Neural progenitor cell (in vitro differentiated cells): ENCODE measurements at regions not wholly inside any gene's neighbourhood (a gene's known extent, or its start where the extent isn't known, plus 50 kb on each side); places are given as distances from the start of the nearest gene placed in this dataset.
"Not testable (repeated sequence)": the region's sequence is repeated elsewhere in the genome, so short reads cannot be mapped to it uniquely, and the experiment has no call there.

Experiments used
- DNase-seq: peaks from one replicate; pipeline ENCODE4 v3.0.0-alpha.2; 2016; ENCODE audit warnings: low spot score
- H2AFZ ChIP-seq: fragments of 200-600 bp; sonication (generic); replicated peaks from 2 replicates; pipeline ENCODE4 v1.6.1; 2016; ENCODE audit warnings: antibody characterized with exemption
- H3F3A ChIP-seq: fragments of 200-600 bp; sonication (generic); 2 replicates; pipeline ENCODE4 v1.6.1; 2016; ENCODE audit warnings: antibody characterized with exemption, low read depth
- H3K27ac ChIP-seq: fragments of 200-600 bp; sonication (generic); 2 replicates; pipeline ENCODE4 v1.5.1; 2016; ENCODE audit warnings: mild to moderate bottlenecking
- H3K27me3 ChIP-seq: fragments of 200-600 bp; sonication (generic); 2 replicates; pipeline ENCODE4 v1.6.1; 2016; ENCODE audit warnings: mild to moderate bottlenecking, moderate library complexity
- H3K36me3 ChIP-seq: fragments of 200-600 bp; sonication (generic); 2 replicates; pipeline ENCODE4 v1.5.1; 2016
- H3K4me1 ChIP-seq: fragments of 200-600 bp; sonication (generic); 2 replicates; pipeline ENCODE4 v1.6.1; 2016; ENCODE audit warnings: mixed run types
- H3K4me2 ChIP-seq: fragments of 200-600 bp; sonication (generic); 2 replicates; pipeline ENCODE4 v1.6.1; 2016
- H3K4me3 ChIP-seq: fragments of 200-600 bp; sonication (generic); 2 replicates; pipeline ENCODE4 v1.5.1; 2016
- H3K79me2 ChIP-seq: fragments of 200-600 bp; sonication (generic); 2 replicates; pipeline ENCODE4 v1.6.1; 2016; ENCODE audit warnings: low read depth
- H3K9ac ChIP-seq: fragments of 200-600 bp; sonication (generic); 2 replicates; pipeline ENCODE4 v1.6.1; 2016
- H3K9me3 ChIP-seq: fragments of 200-600 bp; sonication (generic); 2 replicates; pipeline ENCODE4 v1.5.1; 2016; ENCODE audit warnings: low read depth
- H4K20me1 ChIP-seq: fragments of 200-600 bp; sonication (generic); 2 replicates; pipeline ENCODE4 v1.6.1; 2016; ENCODE audit warnings: low read depth
- H3K27ac Mint-ChIP-seq: 3 replicates; pipeline ENCODE4 v1.8.0; 2021; ENCODE audit warnings: mixed read lengths
- H3K27me3 Mint-ChIP-seq: 2 replicates; pipeline ENCODE4 v1.8.0; 2022; ENCODE audit warnings: low read depth, mild to moderate bottlenecking, inconsistent platforms, moderate library complexity, mixed read lengths; ENCODE audit not compliant: insufficient read depth
- H3K36me3 Mint-ChIP-seq: 3 replicates; pipeline ENCODE4 v1.8.0; 2021; ENCODE audit warnings: mixed read lengths
- H3K4me1 Mint-ChIP-seq: 3 replicates; pipeline ENCODE4 v1.8.0; 2021; ENCODE audit warnings: mixed read lengths
- H3K4me3 Mint-ChIP-seq: 3 replicates; pipeline ENCODE4 v1.8.0; 2021; ENCODE audit warnings: mild to moderate bottlenecking, moderate library complexity, mixed read lengths
- H3K9me3 Mint-ChIP-seq: 3 replicates; pipeline ENCODE4 v1.8.0; 2020; ENCODE audit warnings: mixed read lengths

GRCh38 chr9:61330342-61331092 lies 140.7 kb downstream of the SPATA31A7 start:
- H3K27ac Mint-ChIP-seq, DNase-seq, H3K9ac ChIP-seq, H4K20me1 ChIP-seq, H3F3A ChIP-seq, H3K27ac ChIP-seq, H3K36me3 ChIP-seq, H2AFZ ChIP-seq, H3K36me3 Mint-ChIP-seq, H3K27me3 Mint-ChIP-seq, H3K9me3 ChIP-seq, H3K79me2 ChIP-seq, H3K9me3 Mint-ChIP-seq, H3K4me1 Mint-ChIP-seq, H3K4me1 ChIP-seq, H3K27me3 ChIP-seq: not testable (repeated sequence)
- Histone ChIP-seq H3K4me3 (peak overlapping the region; percentile 34), H3K4me2 (peak overlapping the region; percentile 31)
- peak overlapping the region; percentile 80 for H3K4me3 Mint-ChIP-seq

GRCh38 chr9:61356936-61357335 lies 167.1 kb downstream of the SPATA31A7 start:
- H3F3A ChIP-seq, H3K4me1 Mint-ChIP-seq, H3K9me3 Mint-ChIP-seq, H3K9ac ChIP-seq, H3K27ac ChIP-seq, H3K27me3 Mint-ChIP-seq, H2AFZ ChIP-seq, H3K4me1 ChIP-seq, H3K4me3 ChIP-seq, H3K36me3 Mint-ChIP-seq, H3K4me2 ChIP-seq, H3K79me2 ChIP-seq, H3K27me3 ChIP-seq, H3K27ac Mint-ChIP-seq, H3K4me3 Mint-ChIP-seq, H4K20me1 ChIP-seq, DNase-seq, H3K36me3 ChIP-seq, H3K9me3 ChIP-seq: not testable (repeated sequence)

GRCh38 chr9:61374390-61374789 lies 184.6 kb downstream of the SPATA31A7 start:
- H3K9me3 Mint-ChIP-seq, H3K36me3 ChIP-seq, H3F3A ChIP-seq, H3K27me3 ChIP-seq, H3K4me3 ChIP-seq, H3K4me2 ChIP-seq, H3K4me1 Mint-ChIP-seq, H3K9ac ChIP-seq, H3K27me3 Mint-ChIP-seq, H3K4me3 Mint-ChIP-seq, H3K27ac Mint-ChIP-seq, DNase-seq, H2AFZ ChIP-seq, H3K36me3 Mint-ChIP-seq, H4K20me1 ChIP-seq, H3K9me3 ChIP-seq, H3K4me1 ChIP-seq, H3K27ac ChIP-seq, H3K79me2 ChIP-seq: not testable (repeated sequence)

GRCh38 chr9:61376159-61376558 lies 186.3 kb downstream of the SPATA31A7 start:
- not testable (repeated sequence) for H3K4me1 ChIP-seq, H3K36me3 ChIP-seq, H3K9ac ChIP-seq, H3K27me3 Mint-ChIP-seq, H3F3A ChIP-seq, H3K4me2 ChIP-seq, H3K4me1 Mint-ChIP-seq, H3K79me2 ChIP-seq, H2AFZ ChIP-seq, H3K9me3 ChIP-seq, H3K36me3 Mint-ChIP-seq, H3K9me3 Mint-ChIP-seq, H3K4me3 Mint-ChIP-seq, H3K4me3 ChIP-seq, H3K27ac ChIP-seq, H3K27me3 ChIP-seq, H4K20me1 ChIP-seq, DNase-seq, H3K27ac Mint-ChIP-seq

- H3K4me1 ChIP-seq, H3K9me3 ChIP-seq, H3F3A ChIP-seq, H3K27ac ChIP-seq, H3K4me3 ChIP-seq, H3K79me2 ChIP-seq, H3K4me2 ChIP-seq, H3K27me3 Mint-ChIP-seq, H3K36me3 Mint-ChIP-seq, H2AFZ ChIP-seq, H3K9me3 Mint-ChIP-seq, DNase-seq, H3K27me3 ChIP-seq, H4K20me1 ChIP-seq, H3K27ac Mint-ChIP-seq, H3K9ac ChIP-seq, H3K4me1 Mint-ChIP-seq, H3K36me3 ChIP-seq, H3K4me3 Mint-ChIP-seq: not testable (repeated sequence)
Observed at GRCh38 chr9:61386035-61386815, 196.4 kb downstream of the SPATA31A7 start.

GRCh38 chr9:61386816-61387102 lies 196.9 kb downstream of the SPATA31A7 start:
- H3K27me3 ChIP-seq, H3F3A ChIP-seq, H3K4me3 Mint-ChIP-seq, H2AFZ ChIP-seq, H4K20me1 ChIP-seq, H3K9me3 ChIP-seq, H3K27me3 Mint-ChIP-seq, H3K4me1 ChIP-seq, H3K4me3 ChIP-seq, H3K4me1 Mint-ChIP-seq, DNase-seq, H3K27ac Mint-ChIP-seq, H3K36me3 Mint-ChIP-seq, H3K4me2 ChIP-seq, H3K9ac ChIP-seq, H3K36me3 ChIP-seq, H3K9me3 Mint-ChIP-seq, H3K79me2 ChIP-seq, H3K27ac ChIP-seq: not testable (repeated sequence)

- not testable (repeated sequence) for H3K9me3 Mint-ChIP-seq, H3K27me3 Mint-ChIP-seq, H3K4me1 Mint-ChIP-seq, H3F3A ChIP-seq, H4K20me1 ChIP-seq, H3K9me3 ChIP-seq, H3K27me3 ChIP-seq, DNase-seq, H3K4me2 ChIP-seq, H3K27ac ChIP-seq, H3K36me3 ChIP-seq, H2AFZ ChIP-seq, H3K4me1 ChIP-seq, H3K79me2 ChIP-seq, H3K9ac ChIP-seq, H3K4me3 Mint-ChIP-seq, H3K27ac Mint-ChIP-seq, H3K4me3 ChIP-seq, H3K36me3 Mint-ChIP-seq
Observed at GRCh38 chr9:61402692-61403091, 212.9 kb downstream of the SPATA31A7 start.

- not testable (repeated sequence) for H3K4me1 ChIP-seq, H3K9me3 Mint-ChIP-seq, H3K4me3 Mint-ChIP-seq, H3K4me3 ChIP-seq, H3K27ac Mint-ChIP-seq, H3K4me2 ChIP-seq, H3K9me3 ChIP-seq, H3K36me3 Mint-ChIP-seq, H3K27me3 ChIP-seq, H3K27me3 Mint-ChIP-seq, H3K4me1 Mint-ChIP-seq, H3K27ac ChIP-seq, H3K9ac ChIP-seq, H3F3A ChIP-seq, H4K20me1 ChIP-seq, H2AFZ ChIP-seq, H3K36me3 ChIP-seq, H3K79me2 ChIP-seq
- DNase-seq: peak; percentile 0
Observed at GRCh38 chr9:61411933-61412605, 222.2 kb downstream of the SPATA31A7 start.
